ENCODE measurements at regions not wholly inside any gene's neighbourhood (a gene's known extent, or its start where the extent isn't known, plus 50 kb on each side); places are given as distances from the start of the nearest gene placed in this dataset.
"Not testable (repeated sequence)": the region's sequence is repeated elsewhere in the genome, so short reads cannot be mapped to it uniquely, and the experiment has no call there.

DNA sequence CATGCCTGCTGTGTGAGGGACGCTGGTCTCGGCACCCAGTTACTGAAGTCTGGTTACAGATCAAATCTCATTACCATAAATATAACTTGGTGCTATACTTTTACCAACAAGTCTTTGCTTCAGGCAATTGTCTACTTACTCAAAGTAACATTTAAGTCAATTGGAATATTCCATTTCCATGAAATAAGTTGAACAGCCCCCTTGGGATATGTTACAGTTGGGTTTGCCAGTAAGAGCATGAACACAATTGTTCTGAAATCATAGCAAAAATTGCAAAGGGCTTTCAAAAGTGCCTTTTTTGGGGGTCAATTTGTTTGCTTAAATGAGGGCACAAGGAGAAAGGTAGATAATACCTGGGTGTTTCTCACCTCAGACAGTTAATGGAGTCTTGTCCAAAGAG is 170.9 kb upstream of the EXOC2 start:
- DNase-seq (ENCODE audit: low read depth in 2 of 2) = no peak

DNA sequence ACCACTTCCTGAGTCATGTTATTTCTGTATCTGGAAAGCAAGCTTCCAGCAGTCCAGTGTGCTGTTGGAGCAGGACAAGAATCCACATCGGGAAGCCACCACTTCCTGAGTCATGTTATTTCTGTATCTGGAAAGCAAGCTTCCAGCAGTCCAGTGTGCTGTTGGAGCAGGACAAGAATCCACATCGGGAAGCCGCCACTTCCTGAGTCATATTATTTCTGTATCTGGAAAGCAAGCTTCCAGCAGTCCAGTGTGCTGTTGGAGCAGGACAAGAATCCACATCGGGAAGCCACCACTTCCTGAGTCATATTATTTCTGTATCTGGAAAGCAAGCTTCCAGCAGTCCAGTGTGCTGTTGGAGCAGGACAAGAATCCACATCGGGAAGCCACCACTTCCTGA is 170.2 kb upstream of the EXOC2 start:
- DNase-seq (ENCODE audit: low read depth in 2 of 2) = not testable (repeated sequence)

GRCh38 chr6:859936-860335 is 167.0 kb upstream of the EXOC2 start:
- DNase-seq (ENCODE audit: low read depth in 2 of 2) = no peak

DNA sequence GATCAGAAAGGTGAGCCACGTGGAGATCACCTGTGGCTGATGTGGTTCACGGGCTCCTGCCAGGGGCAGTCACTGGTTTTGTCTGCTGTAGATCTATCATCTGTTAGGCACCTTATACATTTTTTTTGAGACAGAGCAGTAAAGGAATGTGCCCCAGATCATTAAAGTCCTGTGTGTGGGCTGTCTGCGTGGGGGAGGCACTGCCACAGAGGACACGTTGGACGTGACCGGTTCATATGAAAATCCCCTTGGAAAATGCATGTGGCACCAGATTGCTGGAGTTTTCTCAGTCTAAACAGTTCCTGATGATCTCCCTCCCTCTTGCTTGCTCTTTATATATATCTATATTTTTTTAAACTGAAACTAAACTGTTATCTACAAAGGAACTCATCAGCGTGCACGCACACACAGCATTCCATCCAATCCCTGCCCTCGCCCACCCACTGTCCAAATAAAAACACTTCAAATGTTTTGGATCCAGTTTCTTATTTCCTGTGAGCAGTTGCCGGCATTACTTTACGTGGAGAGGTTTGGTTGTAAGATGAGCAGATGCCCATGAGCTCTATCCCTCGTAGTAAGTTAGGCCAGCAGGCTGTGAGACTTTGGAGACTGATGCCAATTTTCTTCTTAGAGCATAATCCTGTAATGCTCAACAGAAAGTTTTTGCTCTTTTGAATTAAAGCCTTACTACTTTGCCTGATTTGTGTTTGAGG is 161.6 kb upstream of the EXOC2 start:
- DNase-seq (ENCODE audit: low read depth in 2 of 2) = no peak

GRCh38 chr6:852216-852615 is 159.3 kb upstream of the EXOC2 start:
- not testable (repeated sequence) for DNase-seq (ENCODE audit: low read depth in 2 of 2)

DNA sequence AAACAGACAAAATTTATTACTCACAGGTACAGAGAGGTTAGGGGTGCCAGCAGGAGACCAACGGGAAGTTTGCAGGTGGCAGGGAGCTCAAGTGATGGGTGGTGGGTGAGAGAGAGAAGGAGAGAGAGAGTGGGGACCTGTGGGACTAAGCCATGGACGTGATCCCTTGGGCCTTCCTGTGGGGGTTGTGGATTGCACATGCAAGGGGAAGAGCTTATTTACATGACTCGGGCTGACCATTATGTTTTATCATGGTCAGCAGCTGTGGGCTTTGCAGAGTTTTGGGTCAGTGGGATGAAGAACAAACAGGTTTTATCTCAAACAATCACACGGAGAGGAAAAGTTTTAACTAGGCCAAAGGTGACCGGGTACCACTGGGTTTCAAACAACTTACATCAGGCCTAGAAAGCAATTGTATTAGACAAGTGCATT is 156.2 kb upstream of the EXOC2 start:
- no peak for DNase-seq (ENCODE audit: low read depth in 2 of 2)

DNA sequence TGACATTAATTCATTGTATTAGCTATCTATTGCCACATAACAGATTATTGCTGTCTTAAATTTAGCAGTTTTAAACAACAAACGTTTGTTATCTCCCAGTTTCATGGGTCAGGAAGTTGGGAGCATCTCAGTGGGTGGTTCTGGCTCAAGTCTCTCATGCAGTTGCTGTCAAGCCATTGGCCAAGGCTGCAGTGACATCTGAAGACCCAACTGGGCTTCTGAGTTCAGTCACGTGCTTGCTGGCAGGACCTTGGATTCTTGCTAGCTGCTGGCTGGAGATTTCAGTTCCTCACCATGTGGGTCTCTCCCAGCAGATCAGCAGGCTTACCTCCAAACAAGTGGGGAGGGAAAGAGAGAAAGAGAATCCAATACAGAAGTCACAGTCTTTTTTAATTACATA is 152.6 kb upstream of the EXOC2 start:
- no peak for DNase-seq (ENCODE audit: low read depth in 2 of 2)

DNA sequence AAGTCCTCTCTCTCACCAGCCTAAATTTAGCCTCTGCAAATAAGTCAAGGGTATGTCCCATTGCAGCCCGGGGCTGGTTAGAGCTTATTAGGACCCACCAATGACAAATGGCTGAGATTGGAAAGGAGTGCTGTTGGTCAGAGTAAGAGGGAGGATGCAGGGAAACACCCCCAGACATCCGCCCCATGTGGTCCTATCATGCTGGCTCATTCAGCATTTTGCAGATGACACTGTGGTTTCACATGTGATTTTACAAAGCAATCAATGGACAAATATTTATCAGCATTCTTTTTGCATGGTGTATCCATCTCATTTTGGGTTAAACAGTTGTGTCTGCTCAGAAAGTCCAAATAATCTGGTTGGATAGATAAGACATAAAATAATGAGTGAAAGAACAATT is 152.2 kb upstream of the EXOC2 start:
- DNase-seq (ENCODE audit: low read depth in 2 of 2) = no peak

- no peak for DNase-seq (ENCODE audit: low read depth in 2 of 2)
These were observed 149.2 kb upstream of the EXOC2 start for GRCh38 chr6:842141-842540.

- DNase-seq (ENCODE audit: low read depth in 2 of 2) = no peak
These were observed 148.6 kb upstream of the EXOC2 start for GRCh38 chr6:841569-841968.

DNA sequence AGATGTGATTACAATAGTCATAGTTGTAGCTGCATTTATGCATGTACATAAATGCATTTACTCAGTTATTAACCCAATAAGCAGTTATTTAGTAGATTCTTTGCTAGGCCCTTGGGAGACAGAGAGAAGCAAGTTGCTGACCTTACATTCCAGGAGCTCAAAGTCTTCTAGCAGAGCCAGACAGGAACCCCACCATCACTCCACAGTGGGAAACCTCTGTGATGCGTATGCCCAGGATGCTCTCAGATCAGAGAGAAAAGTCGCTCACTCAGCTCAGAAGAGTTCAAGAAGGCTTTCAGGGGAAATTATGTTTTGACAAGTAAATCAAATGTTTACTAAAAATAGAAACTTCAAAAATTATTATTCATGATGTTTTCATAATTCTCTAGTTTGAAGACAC is 146.3 kb upstream of the EXOC2 start:
- DNase-seq (ENCODE audit: low read depth in 2 of 2) = no peak

GRCh38 chr6:837380-837779 is 144.4 kb upstream of the EXOC2 start:
- DNase-seq (ENCODE audit: low read depth in 2 of 2) = no peak

DNA sequence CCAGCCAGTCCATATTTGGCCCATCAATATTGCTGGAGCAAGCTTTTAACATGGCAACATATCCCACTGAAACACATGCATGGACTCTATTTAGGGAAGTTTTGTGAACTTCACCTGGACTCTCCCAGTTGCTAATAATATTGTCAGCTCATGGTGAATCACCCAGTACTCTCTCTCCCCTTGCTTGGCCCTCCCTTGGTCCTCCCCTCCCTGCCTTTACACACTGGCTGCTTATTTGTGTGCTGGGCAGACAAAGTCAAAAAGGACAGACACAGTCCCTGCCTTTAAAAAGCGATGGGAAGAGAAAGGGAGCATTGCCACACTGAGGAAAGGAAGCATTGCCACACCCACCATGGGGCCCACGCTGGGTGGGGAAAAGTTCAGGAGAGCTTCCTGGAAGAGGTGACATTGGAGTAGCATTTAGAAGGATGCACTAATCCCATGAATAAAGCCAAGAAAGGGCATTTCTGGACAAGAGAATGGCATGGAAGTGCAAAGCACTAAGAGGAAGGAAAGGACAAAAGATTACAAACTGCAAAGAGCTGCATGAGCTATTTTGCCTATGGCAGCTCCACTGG is 143.4 kb upstream of the EXOC2 start:
- no peak for DNase-seq (ENCODE audit: low read depth in 2 of 2)

DNA sequence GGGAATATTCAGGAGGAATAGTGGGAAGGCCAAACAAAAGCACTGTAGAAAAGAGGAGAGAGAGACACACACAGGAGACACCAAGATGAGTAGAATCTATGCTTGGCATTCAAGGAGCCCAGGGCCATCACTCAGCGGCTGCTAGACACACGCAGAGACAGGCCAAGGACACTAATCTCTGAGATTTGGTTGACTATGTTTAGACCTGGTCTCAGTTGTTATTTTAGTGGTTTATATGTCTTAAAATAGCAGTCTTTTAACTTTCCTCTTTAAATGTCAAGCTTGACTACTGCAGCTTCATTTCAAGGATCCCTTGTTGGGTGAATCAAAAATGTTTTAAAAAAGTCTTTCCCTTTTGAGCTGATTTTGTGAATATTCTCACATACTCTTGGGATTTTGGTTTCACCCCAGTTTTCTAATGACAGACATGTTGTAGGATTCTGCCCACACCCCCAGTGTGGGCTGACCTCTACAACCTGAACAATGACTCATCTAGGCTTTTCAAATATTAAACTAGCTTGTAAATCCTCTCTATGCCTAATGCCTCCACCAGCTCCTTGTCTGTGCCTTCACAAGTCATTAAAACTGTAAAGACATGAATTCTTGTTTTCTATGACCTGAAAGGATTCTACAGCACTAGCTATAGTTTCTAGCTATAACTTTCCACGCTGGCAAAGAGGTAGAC is 142.7 kb upstream of the EXOC2 start:
- DNase-seq (ENCODE audit: low read depth in 2 of 2) = no peak

GRCh38 chr6:834866-835265 is 141.9 kb upstream of the EXOC2 start:
- DNase-seq (ENCODE audit: low read depth in 2 of 2) = no peak

DNA sequence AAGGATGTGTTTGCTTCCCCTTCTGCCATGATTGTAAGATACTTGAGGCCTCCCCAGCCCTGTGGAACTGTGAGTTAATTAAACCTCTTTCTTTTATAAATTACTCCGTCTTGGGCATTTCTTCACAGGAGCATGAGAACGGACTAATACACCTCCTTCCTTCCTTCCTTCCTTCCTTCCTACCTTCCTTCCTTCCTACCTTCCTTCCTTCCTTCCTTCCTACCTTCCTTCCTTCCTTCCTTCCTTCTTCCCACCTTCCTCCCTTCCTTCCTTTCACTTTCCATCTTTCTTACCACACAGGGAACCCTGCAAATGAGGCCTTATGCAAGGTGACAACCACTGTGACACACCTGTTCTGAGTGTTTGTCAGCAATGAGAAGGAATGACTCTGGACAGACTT is 141.3 kb upstream of the EXOC2 start:
- no peak for DNase-seq (ENCODE audit: low read depth in 2 of 2)

DNA sequence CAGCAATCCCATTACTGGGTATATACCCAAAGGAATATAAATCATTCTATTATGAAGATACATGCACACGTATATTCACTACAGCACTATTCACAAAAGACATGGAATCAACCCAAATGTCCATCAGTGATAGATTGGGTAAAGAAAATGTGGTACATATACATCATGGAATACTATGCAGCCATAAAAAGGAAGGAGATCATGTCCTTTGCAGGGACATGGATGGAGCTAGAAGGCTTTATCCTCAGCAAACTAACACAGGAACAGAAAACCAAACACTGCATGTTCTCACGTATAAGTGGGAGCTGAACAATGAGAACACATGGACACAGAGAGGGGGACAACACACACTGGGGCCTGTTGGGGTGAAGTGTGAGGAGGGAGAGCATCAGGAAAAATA is 139.9 kb upstream of the EXOC2 start:
- DNase-seq (ENCODE audit: low read depth in 2 of 2) = not testable (repeated sequence)

GRCh38 chr6:830667-831327 is 137.9 kb upstream of the EXOC2 start:
- no peak for DNase-seq (ENCODE audit: low read depth in 2 of 2)

GRCh38 chr6:829656-830055 is 136.7 kb upstream of the EXOC2 start:
- DNase-seq (ENCODE audit: low read depth in 2 of 2) = no peak

DNA sequence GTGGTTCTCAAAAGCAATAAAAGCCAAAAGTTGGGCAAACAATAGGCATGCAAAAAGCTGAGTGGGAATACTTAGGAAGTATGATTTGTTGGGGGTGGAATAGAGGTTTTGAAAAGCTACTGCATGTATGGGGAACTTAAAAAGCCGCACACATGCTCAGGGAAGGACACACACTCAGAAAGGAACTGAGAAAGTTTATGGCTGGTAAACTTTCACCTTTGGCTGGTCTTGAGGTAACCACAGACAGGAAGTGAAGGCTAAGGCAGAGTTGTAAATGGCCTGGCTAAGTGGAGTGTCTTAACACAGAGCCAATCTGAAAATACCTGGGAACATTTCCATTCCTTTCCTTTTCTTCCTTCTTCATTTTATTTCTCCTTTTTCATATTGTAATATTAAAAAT is 134.5 kb upstream of the EXOC2 start:
- no peak for DNase-seq (ENCODE audit: low read depth in 2 of 2)

GRCh38 chr6:819122-819521 is 126.2 kb upstream of the EXOC2 start:
- DNase-seq (ENCODE audit: low read depth in 2 of 2) = no peak

DNA sequence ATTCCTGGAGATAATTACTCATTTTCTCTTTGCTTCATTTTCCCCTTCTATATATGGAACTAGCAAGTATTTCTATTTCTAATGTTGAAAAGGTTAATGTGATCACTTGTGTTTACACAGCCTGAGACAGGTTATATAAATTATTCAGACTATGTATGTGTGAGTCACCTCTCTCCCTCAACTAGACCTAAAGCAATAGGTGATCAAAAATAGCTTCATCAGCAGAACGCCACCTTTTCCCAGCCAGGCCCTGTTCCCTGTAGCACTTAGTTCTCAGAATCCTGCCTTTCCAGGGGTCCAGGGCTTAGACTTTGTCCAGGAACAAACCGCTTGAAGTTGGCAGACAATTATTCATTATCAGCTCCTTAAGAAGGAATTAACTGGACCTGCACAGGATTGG is 125.3 kb upstream of the EXOC2 start:
- DNase-seq (ENCODE audit: low read depth in 2 of 2) = no peak
